Psoas muscle (tissue), 7 donors: ENCODE measurements at regions not wholly inside any gene's neighbourhood (a gene's known extent, or its start where the extent isn't known, plus 50 kb on each side); places are given as distances from the start of the nearest gene placed in this dataset.

Experiments
- ATAC-seq, 4 donors: fragments of 200-7000 bp; cut with Tn5 transposase; one replicate each; pipeline ENCODE4 v1.9.1; 2020; ENCODE audit warnings: moderate library complexity in 3 of 4, mild to moderate bottlenecking in 2 of 4
- DNase-seq, 2 donors: peaks; one replicate each; pipeline ENCODE4 v3.0.0-alpha.2; 2020
- H3K27ac ChIP-seq: fragments of 200-600 bp; one replicate; pipeline ENCODE4 v1.8.0; 2022
- H3K27me3 ChIP-seq, 3 donors: fragments of 200-600 bp in 1 of 3; one replicate each; pipeline versions ENCODE4 v1.6.1 to v1.8.0; 2013 to 2022; ENCODE audit warnings: low read length in 2 of 3, mild to moderate bottlenecking in 2 of 3, moderate library complexity in 1 of 3; ENCODE audit not compliant: insufficient read depth in 3 of 3
- H3K36me3 ChIP-seq, 2 donors: fragments of 200-600 bp in 1 of 2; one replicate each; pipeline versions ENCODE4 v1.6.1 to v1.8.0; 2013 to 2022; ENCODE audit warnings: low read depth in 1 of 2, mild to moderate bottlenecking in 1 of 2, moderate library complexity in 1 of 2; ENCODE audit not compliant: insufficient read depth in 1 of 2
- H3K4me1 ChIP-seq: fragments of 200-600 bp; one replicate; pipeline ENCODE4 v1.8.0; 2022
- H3K4me3 ChIP-seq: fragments of 200-600 bp; one replicate; pipeline ENCODE4 v1.8.0; 2022; ENCODE audit warnings: mild to moderate bottlenecking
- H3K9me3 ChIP-seq: fragments of 200-600 bp; one replicate; pipeline ENCODE4 v1.8.0; 2022
- CTCF ChIP-seq: fragments of 200-600 bp; IDR thresholded peaks from one replicate; pipeline ENCODE4 v1.8.0; 2022; ENCODE audit warnings: antibody characterized with exemption
- WGBS, 3 donors: extraction: QIAGEN DNeasy Blood & Tissue Kit; methylation state at CpG; one replicate each; pipeline versions ENCODE4 v1.1.6 to v1.1.7; 2013; 5-methylcytosine and 5-hydroxymethylcytosine counted together
- intact Hi-C, 2 donors: fragments of 100-400 bp; cut with DNase I; formaldehyde crosslinking; loops; one replicate each; pipeline versions ENCODE4 v1.11.0 to v1.14.2; 2022
- donor health status: healthy with polysubstance abuse.
- donor health status: DM: no; HTN: no; CAD: no; lungs with moderate emphysema.
- donor health status: Bipolar disorder and iron deficiency.
- donor health status: healthy.
- donor health status: DM: yes; HTN: yes; CAD: no.
- donor health status: DM: no; HTN: no; CAD: no.
- donor health status: DM: yes; HTN: yes; CAD: no.

- intact Hi-C loops = no loop called here
- Histone ChIP-seq H3K36me3 (no peaks in the 10 kb centered on the region), H3K27ac (no peak overlapping the region), H3K27me3 (no peaks in the 10 kb centered on the region), H3K4me1 (peaks cover 4% of the 10 kb centered on the region), H3K9me3 (no peaks in the 10 kb centered on the region), H3K4me3 (no peak overlapping the region)
- ATAC-seq = no peak
- no peak for TF ChIP-seq CTCF
- 67 to 70% (median 67%) methylated on average over 6 of the region's 6 CpGs for WGBS, 3 donors
- DNase-seq = no peak
These were observed 135.2 kb downstream of the PSMG1 start for GRCh38 chr21:39048064-39048463.

- 93 to 99% (median 98%) methylated on average over 3 of the region's 3 CpGs for WGBS, 3 donors
- Histone ChIP-seq H3K4me3 (no peak overlapping the region), H3K27me3 (no peaks in the 10 kb centered on the region), H3K36me3 (no peaks in the 10 kb centered on the region), H3K4me1 (peaks cover 11% of the 10 kb centered on the region), H3K9me3 (no peaks in the 10 kb centered on the region), H3K27ac (no peak overlapping the region)
- intact Hi-C loops = no loop called here
- ATAC-seq = no peak
- TF ChIP-seq CTCF = no peak
- no peak for DNase-seq
These were observed 136.2 kb downstream of the PSMG1 start for GRCh38 chr21:39047046-39047445.

DNA sequence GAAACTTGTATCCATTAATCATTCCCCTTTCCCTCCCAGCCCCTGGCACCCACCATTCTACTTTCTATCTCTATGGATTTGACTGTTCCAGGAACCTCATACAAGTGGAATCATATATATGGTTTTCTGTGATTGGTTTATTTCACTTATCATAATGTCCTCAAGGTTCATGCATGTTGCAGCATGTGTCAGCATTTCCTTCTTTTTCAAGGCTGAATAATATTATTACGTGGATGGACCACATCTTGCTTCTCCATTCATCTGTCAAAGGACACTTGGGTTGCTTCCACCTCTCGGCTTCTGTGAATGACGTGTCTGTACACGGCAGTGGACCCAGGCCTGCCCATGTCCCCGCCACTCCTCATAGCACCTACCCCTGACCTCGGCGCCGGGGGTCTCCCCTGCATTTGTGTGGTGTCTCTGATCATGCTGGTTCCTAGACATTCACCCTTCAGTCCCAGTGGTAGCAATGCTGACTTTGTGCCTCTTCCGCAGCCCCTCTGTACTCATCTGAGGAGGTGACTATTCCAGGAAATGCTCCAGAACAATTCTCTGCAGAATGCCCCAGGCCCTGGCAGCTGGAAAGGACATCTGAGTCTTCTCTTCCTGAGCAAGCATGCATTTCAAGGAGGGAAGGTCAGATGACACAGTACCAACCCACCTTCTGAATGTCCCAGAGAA, 136.9 kb downstream of the PSMG1 start:
- Histone ChIP-seq H3K4me1 (peaks cover 17% of the 10 kb centered on the region), H3K27ac (no peak overlapping the region), H3K27me3 (no peaks in the 10 kb centered on the region), H3K4me3 (no peak overlapping the region), H3K36me3 (no peaks in the 10 kb centered on the region), H3K9me3 (no peaks in the 10 kb centered on the region)
- WGBS, 3 donors = 86 to 93% (median 87%) methylated on average over 9 of the region's 9 CpGs
- no peak for TF ChIP-seq CTCF
- intact Hi-C loops = no loop called here
- DNase-seq (no peak), ATAC-seq (no peak)

GRCh38 chr21:39041816-39042215, 141.4 kb downstream of the PSMG1 start:
- no peak overlapping the region for H3K4me3 ChIP-seq
- ATAC-seq = peak; percentile 82 to 99 (median 94)
- 35 to 59% (median 35%) methylated on average over 4 of the region's 4 CpGs for WGBS, 3 donors
- H3K36me3 ChIP-seq = no peaks in the 10 kb centered on the region
- H3K27ac ChIP-seq = no peak overlapping the region
- no peaks in the 10 kb centered on the region for H3K9me3 ChIP-seq
- H3K4me1 ChIP-seq = peaks cover 24% of the 10 kb centered on the region
- DNase-seq = peak in 1 of 2 donors; percentile 67
- no peaks in the 10 kb centered on the region for H3K27me3 ChIP-seq
- intact Hi-C loops = no loop called here
- no peak for TF ChIP-seq CTCF
